ENCODE measurements at regions not wholly inside any gene's neighbourhood (a gene's known extent, or its start where the extent isn't known, plus 50 kb on each side); places are given as distances from the start of the nearest gene placed in this dataset.

- Histone ChIP-seq H3K23ac (ENCODE audit: low read length) (no peak overlapping the region), H3K4me1 (ENCODE audit: control insufficient read depth in 1 of 2, insufficient read depth in 2 of 2, low read length in 2 of 2) (peaks cover 2 to 5% of the 10 kb centered on the region in 2 experiments), H3K4ac (ENCODE audit: low read depth, low read length) (no peak overlapping the region), H3K4me3 (ENCODE audit: low read depth, low read length) (no peak overlapping the region), H4K91ac (ENCODE audit: low read depth, low read length) (no peak overlapping the region), H3K18ac (ENCODE audit: low read length) (no peak overlapping the region), H3K79me1 (ENCODE audit: low read length) (no peaks in the 10 kb centered on the region), H2BK12ac (ENCODE audit: low read length) (no peak overlapping the region), H3K27ac (ENCODE audit: low read depth, low read length) (no peak overlapping the region), H3K4me2 (ENCODE audit: low read length) (no peak overlapping the region), H2AK5ac (ENCODE audit: low read length) (no peak overlapping the region), H3K9me3 (ENCODE audit: insufficient read depth, low read depth, low read length) (no peaks in the 10 kb centered on the region), H4K12ac (ENCODE audit: low read depth, low read length) (no peak overlapping the region), H2BK5ac (ENCODE audit: low read depth, low read length, poor library complexity) (no peak overlapping the region), H2AFZ (ENCODE audit: insufficient read depth, low read length, poor library complexity) (no peak overlapping the region), H3K79me2 (ENCODE audit: control insufficient read depth, insufficient read depth, low read length, poor library complexity) (no peaks in the 10 kb centered on the region), H3K14ac (ENCODE audit: low read length) (no peak overlapping the region), H3K9ac (ENCODE audit: low read length) (no peak overlapping the region), H3K36me3 (ENCODE audit: control insufficient read depth in 1 of 2, insufficient read depth in 2 of 2, low read length in 2 of 2) (no peaks in the 10 kb centered on the region), H3K27me3 (ENCODE audit: insufficient read depth, low read length) (no peaks in the 10 kb centered on the region), H4K8ac (ENCODE audit: low read depth, low read length) (no peak overlapping the region), H2BK120ac (ENCODE audit: insufficient read depth, low read length, poor library complexity) (no peak overlapping the region)
- no peak for DNase-seq
- no CpG with 5 or more reads among the region's 2 CpGs for WGBS (ENCODE audit: extremely low coverage, insufficient coverage, insufficient read length)
Measured at GRCh38 chr3:18238332-18238731, 186.8 kb downstream of the SATB1 start.

- Histone ChIP-seq H3K4me1 (ENCODE audit: control insufficient read depth in 1 of 2, insufficient read depth in 2 of 2, low read length in 2 of 2) (peaks cover 2 to 5% of the 10 kb centered on the region in 2 experiments), H4K91ac (ENCODE audit: low read depth, low read length) (no peak overlapping the region), H3K9me3 (ENCODE audit: insufficient read depth, low read depth, low read length) (no peaks in the 10 kb centered on the region), H3K14ac (ENCODE audit: low read length) (no peak overlapping the region), H2BK5ac (ENCODE audit: low read depth, low read length, poor library complexity) (no peak overlapping the region), H2BK12ac (ENCODE audit: low read length) (no peak overlapping the region), H3K27ac (ENCODE audit: low read depth, low read length) (no peak overlapping the region), H3K36me3 (ENCODE audit: control insufficient read depth in 1 of 2, insufficient read depth in 2 of 2, low read length in 2 of 2) (no peaks in the 10 kb centered on the region), H3K9ac (ENCODE audit: low read length) (no peak overlapping the region), H3K4me2 (ENCODE audit: low read length) (no peak overlapping the region), H2AFZ (ENCODE audit: insufficient read depth, low read length, poor library complexity) (no peak overlapping the region), H2AK5ac (ENCODE audit: low read length) (no peak overlapping the region), H3K4ac (ENCODE audit: low read depth, low read length) (no peak overlapping the region), H3K4me3 (ENCODE audit: low read depth, low read length) (no peak overlapping the region), H3K23ac (ENCODE audit: low read length) (no peak overlapping the region), H3K27me3 (ENCODE audit: insufficient read depth, low read length) (no peaks in the 10 kb centered on the region), H4K8ac (ENCODE audit: low read depth, low read length) (no peak overlapping the region), H2BK120ac (ENCODE audit: insufficient read depth, low read length, poor library complexity) (no peak overlapping the region), H3K79me1 (ENCODE audit: low read length) (no peaks in the 10 kb centered on the region), H3K79me2 (ENCODE audit: control insufficient read depth, insufficient read depth, low read length, poor library complexity) (no peaks in the 10 kb centered on the region), H3K18ac (ENCODE audit: low read length) (no peak overlapping the region), H4K12ac (ENCODE audit: low read depth, low read length) (no peak overlapping the region)
- DNase-seq = no peak
- no CpG with 5 or more reads among the region's 5 CpGs for WGBS (ENCODE audit: extremely low coverage, insufficient coverage, insufficient read length)
Measured at GRCh38 chr3:18237251-18238005, 187.7 kb downstream of the SATB1 start.

GRCh38 chr3:18236726-18237125, 188.4 kb downstream of the SATB1 start:
- Histone ChIP-seq H2BK120ac (ENCODE audit: insufficient read depth, low read length, poor library complexity) (no peak overlapping the region), H4K8ac (ENCODE audit: low read depth, low read length) (no peak overlapping the region), H4K12ac (ENCODE audit: low read depth, low read length) (no peak overlapping the region), H3K9ac (ENCODE audit: low read length) (no peak overlapping the region), H3K79me2 (ENCODE audit: control insufficient read depth, insufficient read depth, low read length, poor library complexity) (no peaks in the 10 kb centered on the region), H3K23ac (ENCODE audit: low read length) (no peak overlapping the region), H3K27me3 (ENCODE audit: insufficient read depth, low read length) (no peaks in the 10 kb centered on the region), H3K79me1 (ENCODE audit: low read length) (no peaks in the 10 kb centered on the region), H2AFZ (ENCODE audit: insufficient read depth, low read length, poor library complexity) (no peak overlapping the region), H3K14ac (ENCODE audit: low read length) (no peak overlapping the region), H3K4ac (ENCODE audit: low read depth, low read length) (no peak overlapping the region), H2AK5ac (ENCODE audit: low read length) (no peak overlapping the region), H2BK12ac (ENCODE audit: low read length) (no peak overlapping the region), H3K9me3 (ENCODE audit: insufficient read depth, low read depth, low read length) (no peaks in the 10 kb centered on the region), H3K18ac (ENCODE audit: low read length) (no peak overlapping the region), H2BK5ac (ENCODE audit: low read depth, low read length, poor library complexity) (no peak overlapping the region), H3K27ac (ENCODE audit: low read depth, low read length) (no peak overlapping the region), H3K4me1 (ENCODE audit: control insufficient read depth in 1 of 2, insufficient read depth in 2 of 2, low read length in 2 of 2) (peaks cover 2 to 5% of the 10 kb centered on the region in 2 experiments), H3K36me3 (ENCODE audit: control insufficient read depth in 1 of 2, insufficient read depth in 2 of 2, low read length in 2 of 2) (no peaks in the 10 kb centered on the region), H3K4me3 (ENCODE audit: low read depth, low read length) (no peak overlapping the region), H4K91ac (ENCODE audit: low read depth, low read length) (no peak overlapping the region), H3K4me2 (ENCODE audit: low read length) (no peak overlapping the region)
- WGBS (ENCODE audit: extremely low coverage, insufficient coverage, insufficient read length) = no CpG with 5 or more reads among the region's 2 CpGs
- no peak for DNase-seq

- no peak overlapping the region for H3K14ac ChIP-seq (ENCODE audit: low read length)
- H4K91ac ChIP-seq (ENCODE audit: low read depth, low read length) = no peak overlapping the region
- no peak overlapping the region for H3K23ac ChIP-seq (ENCODE audit: low read length)
- peak overlapping the region; percentile 48 for H3K9ac ChIP-seq (ENCODE audit: low read length)
- no peak overlapping the region for H3K4ac ChIP-seq (ENCODE audit: low read depth, low read length)
- peak in 1 of 2 donors; percentile 52 for DNase-seq
- H2BK120ac ChIP-seq (ENCODE audit: insufficient read depth, low read length, poor library complexity) = no peak overlapping the region
- no peak overlapping the region for H4K8ac ChIP-seq (ENCODE audit: low read depth, low read length)
- no peak overlapping the region for H3K4me3 ChIP-seq (ENCODE audit: low read depth, low read length)
- no peaks in the 10 kb centered on the region for H3K79me1 ChIP-seq (ENCODE audit: low read length)
- H4K12ac ChIP-seq (ENCODE audit: low read depth, low read length) = no peak overlapping the region
- no peak overlapping the region for H2AK5ac ChIP-seq (ENCODE audit: low read length)
- H3K27ac ChIP-seq (ENCODE audit: low read depth, low read length) = no peak overlapping the region
- no peak overlapping the region for H3K18ac ChIP-seq (ENCODE audit: low read length)
- H3K4me2 ChIP-seq (ENCODE audit: low read length) = no peak overlapping the region
- H3K36me3 ChIP-seq (ENCODE audit: control insufficient read depth in 1 of 2, insufficient read depth in 2 of 2, low read length in 2 of 2) = no peaks in the 10 kb centered on the region
- H2BK12ac ChIP-seq (ENCODE audit: low read length) = no peak overlapping the region
- no CpG with 5 or more reads among the region's 4 CpGs for WGBS (ENCODE audit: extremely low coverage, insufficient coverage, insufficient read length)
- peaks cover 2 to 5% of the 10 kb centered on the region in 2 experiments for H3K4me1 ChIP-seq (ENCODE audit: control insufficient read depth in 1 of 2, insufficient read depth in 2 of 2, low read length in 2 of 2)
- H2BK5ac ChIP-seq (ENCODE audit: low read depth, low read length, poor library complexity) = no peak overlapping the region
- no peak overlapping the region for H2AFZ ChIP-seq (ENCODE audit: insufficient read depth, low read length, poor library complexity)
- H3K9me3 ChIP-seq (ENCODE audit: insufficient read depth, low read depth, low read length) = no peaks in the 10 kb centered on the region
- no peaks in the 10 kb centered on the region for H3K27me3 ChIP-seq (ENCODE audit: insufficient read depth, low read length)
- no peaks in the 10 kb centered on the region for H3K79me2 ChIP-seq (ENCODE audit: control insufficient read depth, insufficient read depth, low read length, poor library complexity)
Measured at GRCh38 chr3:18234717-18235335, 190.3 kb downstream of the SATB1 start.
